ENCODE measurements at regions not wholly inside any gene's neighbourhood (a gene's known extent, or its start where the extent isn't known, plus 50 kb on each side); places are given as distances from the start of the nearest gene placed in this dataset.
"Not testable (repeated sequence)": the region's sequence is repeated elsewhere in the genome, so short reads cannot be mapped to it uniquely, and the experiment has no call there.

- no peak for TF ChIP-seq ZFP30 (CRISPR knock-in tag; IDR thresholded peaks at IDR 0.05)
- TF ChIP-seq POU6F1 (CRISPR knock-in tag; IDR thresholded peaks at IDR 0.05; ENCODE audit: borderline replicate concordance, low read depth) = no peak
- no peak for TF ChIP-seq SNAI2 (CRISPR knock-in tag; IDR thresholded peaks at IDR 0.05)
- TF ChIP-seq ZC3H10 (CRISPR knock-in tag; IDR thresholded peaks at IDR 0.05) = no peak
- TF ChIP-seq, protein P1, sequence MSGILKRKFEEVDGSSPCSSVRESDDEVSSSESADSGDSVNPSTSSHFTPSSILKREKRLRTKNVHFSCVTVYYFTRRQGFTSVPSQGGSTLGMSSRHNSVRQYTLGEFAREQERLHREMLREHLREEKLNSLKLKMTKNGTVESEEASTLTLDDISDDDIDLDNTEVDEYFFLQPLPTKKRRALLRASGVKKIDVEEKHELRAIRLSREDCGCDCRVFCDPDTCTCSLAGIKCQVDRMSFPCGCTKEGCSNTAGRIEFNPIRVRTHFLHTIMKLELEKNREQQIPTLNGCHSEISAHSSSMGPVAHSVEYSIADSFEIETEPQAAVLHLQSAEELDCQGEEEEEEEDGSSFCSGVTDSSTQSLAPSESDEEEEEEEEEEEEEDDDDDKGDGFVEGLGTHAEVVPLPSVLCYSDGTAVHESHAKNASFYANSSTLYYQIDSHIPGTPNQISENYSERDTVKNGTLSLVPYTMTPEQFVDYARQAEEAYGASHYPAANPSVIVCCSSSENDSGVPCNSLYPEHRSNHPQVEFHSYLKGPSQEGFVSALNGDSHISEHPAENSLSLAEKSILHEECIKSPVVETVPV (CRISPR knock-in tag; IDR thresholded peaks at IDR 0.05) = no peak
- TF ChIP-seq GLIS3 (CRISPR knock-in tag; IDR thresholded peaks at IDR 0.05) = no peak
- no peak for TF ChIP-seq PPARA (CRISPR knock-in tag; IDR thresholded peaks at IDR 0.05; ENCODE audit: borderline replicate concordance)
- ATAC-seq = no peak
Measured at GRCh38 chr5:25539536-25539935, 894.8 kb upstream of the CDH10 start.

DNA sequence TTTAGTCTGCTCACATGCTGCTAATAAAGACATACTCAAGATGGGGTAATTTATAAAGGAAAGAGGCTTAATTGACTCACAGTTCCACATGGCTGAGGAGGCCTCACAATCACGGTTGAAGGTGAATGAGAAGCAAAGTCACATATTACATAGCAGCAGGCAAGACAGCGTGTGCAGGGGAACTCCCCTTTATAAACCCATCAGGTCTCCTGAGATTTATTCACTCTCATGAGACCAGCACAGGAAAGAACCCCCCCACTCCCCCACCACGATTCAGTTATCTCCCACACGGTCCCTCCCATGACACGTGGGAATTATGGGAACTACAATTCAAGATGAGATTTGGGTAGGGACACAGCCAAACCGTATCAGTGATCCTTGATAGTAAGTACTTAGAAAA lies 891.7 kb upstream of the CDH10 start:
- ATAC-seq = not testable (repeated sequence)

DNA sequence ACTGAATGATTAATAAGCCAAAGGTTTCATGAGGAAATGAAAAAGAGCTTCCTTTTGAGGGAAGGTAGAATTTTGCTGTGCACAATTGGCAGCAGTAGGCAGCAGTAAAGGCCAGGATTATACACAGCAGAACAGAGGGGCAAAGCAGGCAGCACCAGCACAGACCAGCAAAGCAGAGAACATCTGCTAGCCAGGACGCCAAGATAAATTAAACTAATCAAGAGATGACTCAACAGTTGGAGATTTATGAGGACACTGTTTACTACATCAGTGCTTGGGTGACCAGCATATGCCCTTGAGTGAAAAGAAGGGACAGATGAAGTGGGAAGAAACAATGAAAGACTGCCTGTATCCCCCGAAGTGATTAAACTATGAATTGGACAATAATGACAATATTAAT lies 871.4 kb upstream of the CDH10 start:
- ATAC-seq = no peak
- TF ChIP-seq PPARA (CRISPR knock-in tag; IDR thresholded peaks at IDR 0.05; ENCODE audit: borderline replicate concordance) = no peak
- TF ChIP-seq PATZ1 (CRISPR knock-in tag; IDR thresholded peaks at IDR 0.05; ENCODE audit: borderline replicate concordance) = no peak
- no peak for TF ChIP-seq ZNF8 (CRISPR knock-in tag; IDR thresholded peaks at IDR 0.05)
- TF ChIP-seq BACH2 (CRISPR knock-in tag; IDR thresholded peaks at IDR 0.05; ENCODE audit: borderline replicate concordance) = no peak
- no peak for TF ChIP-seq ZC3H10 (CRISPR knock-in tag; IDR thresholded peaks at IDR 0.05)
- TF ChIP-seq, protein P1 (CRISPR knock-in tag; IDR thresholded peaks at IDR 0.05) = no peak
- no peak for TF ChIP-seq ESRRG (CRISPR knock-in tag; IDR thresholded peaks at IDR 0.05)
- TF ChIP-seq POU6F1 (CRISPR knock-in tag; IDR thresholded peaks at IDR 0.05; ENCODE audit: borderline replicate concordance, low read depth) = no peak
- TF ChIP-seq ARNTL (CRISPR knock-in tag; IDR thresholded peaks at IDR 0.05; ENCODE audit: borderline replicate concordance, low read depth) = no peak
- no peak for TF ChIP-seq OSR1 (CRISPR knock-in tag; IDR thresholded peaks at IDR 0.05)

- no peak for ATAC-seq
- TF ChIP-seq ZNF8 (CRISPR knock-in tag; IDR thresholded peaks at IDR 0.05) (no peak), ESRRG (CRISPR knock-in tag; IDR thresholded peaks at IDR 0.05) (no peak), GLIS3 (CRISPR knock-in tag; IDR thresholded peaks at IDR 0.05) (no peak), SNAI2 (CRISPR knock-in tag; IDR thresholded peaks at IDR 0.05) (no peak), OSR1 (CRISPR knock-in tag; IDR thresholded peaks at IDR 0.05) (no peak), PATZ1 (CRISPR knock-in tag; IDR thresholded peaks at IDR 0.05; ENCODE audit: borderline replicate concordance) (no peak), ZNF70 (CRISPR knock-in tag; IDR thresholded peaks at IDR 0.05) (no peak), ZC3H10 (CRISPR knock-in tag; IDR thresholded peaks at IDR 0.05) (no peak), TCF4 (CRISPR knock-in tag; IDR thresholded peaks at IDR 0.05; ENCODE audit: borderline replicate concordance) (no peak), CSDC2 (CRISPR knock-in tag; IDR thresholded peaks at IDR 0.05) (no peak), TOX (CRISPR knock-in tag; IDR thresholded peaks at IDR 0.05; ENCODE audit: borderline replicate concordance) (no peak), PPARA (CRISPR knock-in tag; IDR thresholded peaks at IDR 0.05; ENCODE audit: borderline replicate concordance) (no peak), ZFP30 (CRISPR knock-in tag; IDR thresholded peaks at IDR 0.05) (no peak), RARB (CRISPR knock-in tag; IDR thresholded peaks at IDR 0.05) (no peak), ISL1 (CRISPR knock-in tag; IDR thresholded peaks at IDR 0.05) (no peak), ARNTL (CRISPR knock-in tag; IDR thresholded peaks at IDR 0.05; ENCODE audit: borderline replicate concordance, low read depth) (no peak), BACH2 (CRISPR knock-in tag; IDR thresholded peaks at IDR 0.05; ENCODE audit: borderline replicate concordance) (no peak)
- TF ChIP-seq, protein P2, sequence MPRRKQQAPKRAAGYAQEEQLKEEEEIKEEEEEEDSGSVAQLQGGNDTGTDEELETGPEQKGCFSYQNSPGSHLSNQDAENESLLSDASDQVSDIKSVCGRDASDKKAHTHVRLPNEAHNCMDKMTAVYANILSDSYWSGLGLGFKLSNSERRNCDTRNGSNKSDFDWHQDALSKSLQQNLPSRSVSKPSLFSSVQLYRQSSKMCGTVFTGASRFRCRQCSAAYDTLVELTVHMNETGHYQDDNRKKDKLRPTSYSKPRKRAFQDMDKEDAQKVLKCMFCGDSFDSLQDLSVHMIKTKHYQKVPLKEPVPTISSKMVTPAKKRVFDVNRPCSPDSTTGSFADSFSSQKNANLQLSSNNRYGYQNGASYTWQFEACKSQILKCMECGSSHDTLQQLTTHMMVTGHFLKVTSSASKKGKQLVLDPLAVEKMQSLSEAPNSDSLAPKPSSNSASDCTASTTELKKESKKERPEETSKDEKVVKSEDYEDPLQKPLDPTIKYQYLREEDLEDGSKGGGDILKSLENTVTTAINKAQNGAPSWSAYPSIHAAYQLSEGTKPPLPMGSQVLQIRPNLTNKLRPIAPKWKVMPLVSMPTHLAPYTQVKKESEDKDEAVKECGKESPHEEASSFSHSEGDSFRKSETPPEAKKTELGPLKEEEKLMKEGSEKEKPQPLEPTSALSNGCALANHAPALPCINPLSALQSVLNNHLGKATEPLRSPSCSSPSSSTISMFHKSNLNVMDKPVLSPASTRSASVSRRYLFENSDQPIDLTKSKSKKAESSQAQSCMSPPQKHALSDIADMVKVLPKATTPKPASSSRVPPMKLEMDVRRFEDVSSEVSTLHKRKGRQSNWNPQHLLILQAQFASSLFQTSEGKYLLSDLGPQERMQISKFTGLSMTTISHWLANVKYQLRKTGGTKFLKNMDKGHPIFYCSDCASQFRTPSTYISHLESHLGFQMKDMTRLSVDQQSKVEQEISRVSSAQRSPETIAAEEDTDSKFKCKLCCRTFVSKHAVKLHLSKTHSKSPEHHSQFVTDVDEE (CRISPR knock-in tag; IDR thresholded peaks at IDR 0.05) = no peak
Measured at GRCh38 chr5:25515525-25515924, 870.7 kb upstream of the CDH10 start.

- not testable (repeated sequence) for ATAC-seq
Measured at GRCh38 chr5:25510692-25511091, 865.9 kb upstream of the CDH10 start.

All from SK-N-SH treated with all-trans-retinoic acid at 6 μM for 48 hours (cell line).